Stomach smooth muscle (tissue), 2 donors: ENCODE measurements at regions not wholly inside any gene's neighbourhood (a gene's known extent, or its start where the extent isn't known, plus 50 kb on each side); places are given as distances from the start of the nearest gene placed in this dataset.

Source experiments
- H3K27ac ChIP-seq: one replicate; pipeline ENCODE4 v1.7.0; 2013; ENCODE audit warnings: mild to moderate bottlenecking, low read length, inconsistent platforms
- H3K27me3 ChIP-seq, 2 donors: one replicate each; pipeline ENCODE4 v1.7.0; 2013; ENCODE audit warnings: low read length in 2 of 2; ENCODE audit not compliant: insufficient read depth in 2 of 2, control insufficient read depth in 1 of 2
- H3K36me3 ChIP-seq, 2 donors: one replicate each; pipeline ENCODE4 v1.7.0; 2013; ENCODE audit warnings: low read length in 2 of 2; ENCODE audit not compliant: control insufficient read depth in 2 of 2, insufficient read depth in 2 of 2
- H3K4me1 ChIP-seq: one replicate; pipeline ENCODE4 v1.7.0; 2013; ENCODE audit warnings: low read length; ENCODE audit not compliant: control insufficient read depth, insufficient read depth
- H3K4me3 ChIP-seq, 2 donors: one replicate each; pipeline ENCODE4 v1.7.0; 2013; ENCODE audit warnings: low read length in 2 of 2
- H3K9ac ChIP-seq, 2 donors: one replicate each; pipeline ENCODE4 v1.7.0; 2013; ENCODE audit warnings: low read length in 2 of 2, mild to moderate bottlenecking in 1 of 2
- H3K9me3 ChIP-seq, 2 donors: one replicate each; pipeline ENCODE4 v1.7.0; 2013; ENCODE audit warnings: low read length in 2 of 2; ENCODE audit not compliant: control insufficient read depth in 2 of 2
- donor health status: healthy.
- donor health status: Pancreatic carcinoma.

GRCh38 chr7:35519971-35520809 lies 174.7 kb downstream of the HERPUD2 start:
- H3K4me1 ChIP-seq = no peaks in the 10 kb centered on the region
- H3K27ac ChIP-seq = no peak overlapping the region
- no peak overlapping the region for H3K4me3 ChIP-seq
- H3K27me3 ChIP-seq = no peaks in the 10 kb centered on the region
- no peaks in the 10 kb centered on the region for H3K9me3 ChIP-seq
- no peak overlapping the region for H3K9ac ChIP-seq
- H3K36me3 ChIP-seq = no peaks in the 10 kb centered on the region

- H3K9me3 ChIP-seq = no peaks in the 10 kb centered on the region
- no peak overlapping the region for H3K9ac ChIP-seq
- H3K27ac ChIP-seq = no peak overlapping the region
- H3K4me1 ChIP-seq = no peaks in the 10 kb centered on the region
- no peaks in the 10 kb centered on the region for H3K36me3 ChIP-seq
- no peaks in the 10 kb centered on the region for H3K27me3 ChIP-seq
- no peak overlapping the region for H3K4me3 ChIP-seq
Measured at GRCh38 chr7:35518767-35519166, 176.2 kb downstream of the HERPUD2 start.

- Histone ChIP-seq H3K9ac (no peak overlapping the region), H3K27ac (no peak overlapping the region)
Measured at GRCh38 chr7:35516498-35516897, 178.4 kb downstream of the HERPUD2 start.

GRCh38 chr7:35513828-35514227 lies 181.1 kb downstream of the HERPUD2 start:
- no peak overlapping the region for H3K27ac ChIP-seq
- no peak overlapping the region for H3K4me3 ChIP-seq
- no peaks in the 10 kb centered on the region for H3K27me3 ChIP-seq
- no peaks in the 10 kb centered on the region for H3K36me3 ChIP-seq
- no peaks in the 10 kb centered on the region for H3K9me3 ChIP-seq
- no peak overlapping the region for H3K9ac ChIP-seq
- H3K4me1 ChIP-seq = no peaks in the 10 kb centered on the region

More at GRCh38 chr7:35516498-35516897, 178.4 kb downstream of the HERPUD2 start:
- no peaks in the 10 kb centered on the region for H3K36me3 ChIP-seq
- H3K27me3 ChIP-seq = no peaks in the 10 kb centered on the region
- no peak overlapping the region for H3K4me3 ChIP-seq
- no peaks in the 10 kb centered on the region for H3K4me1 ChIP-seq
- no peaks in the 10 kb centered on the region for H3K9me3 ChIP-seq

GRCh38 chr7:35513195-35513594 lies 181.7 kb downstream of the HERPUD2 start:
- Histone ChIP-seq H3K9me3 (no peaks in the 10 kb centered on the region), H3K9ac (no peak overlapping the region), H3K27ac (no peak overlapping the region), H3K36me3 (no peaks in the 10 kb centered on the region), H3K4me3 (no peak overlapping the region), H3K4me1 (no peaks in the 10 kb centered on the region), H3K27me3 (no peaks in the 10 kb centered on the region)

GRCh38 chr7:35512716-35513115 lies 182.2 kb downstream of the HERPUD2 start:
- Histone ChIP-seq H3K9ac (no peak overlapping the region), H3K27me3 (no peaks in the 10 kb centered on the region), H3K27ac (no peak overlapping the region), H3K9me3 (no peaks in the 10 kb centered on the region), H3K4me1 (no peaks in the 10 kb centered on the region), H3K36me3 (no peaks in the 10 kb centered on the region), H3K4me3 (no peak overlapping the region)

- Histone ChIP-seq H3K27ac (no peak overlapping the region), H3K9ac (no peak overlapping the region), H3K4me3 (no peak overlapping the region), H3K9me3 (no peaks in the 10 kb centered on the region), H3K4me1 (no peaks in the 10 kb centered on the region), H3K36me3 (no peaks in the 10 kb centered on the region), H3K27me3 (no peaks in the 10 kb centered on the region)
Measured at GRCh38 chr7:35508623-35509400, 186.1 kb downstream of the HERPUD2 start.

- H3K4me3 ChIP-seq = no peak overlapping the region
- H3K9me3 ChIP-seq = no peaks in the 10 kb centered on the region
- no peaks in the 10 kb centered on the region for H3K36me3 ChIP-seq
- H3K9ac ChIP-seq = no peak overlapping the region
- no peaks in the 10 kb centered on the region for H3K4me1 ChIP-seq
- H3K27me3 ChIP-seq = no peaks in the 10 kb centered on the region
- H3K27ac ChIP-seq = no peak overlapping the region
Measured at GRCh38 chr7:35505066-35505465, 189.9 kb downstream of the HERPUD2 start.

- Histone ChIP-seq H3K9ac (no peak overlapping the region), H3K36me3 (no peaks in the 10 kb centered on the region), H3K27ac (no peak overlapping the region), H3K4me1 (no peaks in the 10 kb centered on the region), H3K4me3 (no peak overlapping the region), H3K27me3 (no peaks in the 10 kb centered on the region), H3K9me3 (no peaks in the 10 kb centered on the region)
Measured at GRCh38 chr7:35504365-35504764, 190.6 kb downstream of the HERPUD2 start.

- no peaks in the 10 kb centered on the region for H3K9me3 ChIP-seq
- H3K27me3 ChIP-seq = no peaks in the 10 kb centered on the region
- no peaks in the 10 kb centered on the region for H3K4me1 ChIP-seq
- no peaks in the 10 kb centered on the region for H3K36me3 ChIP-seq
- no peak overlapping the region for H3K27ac ChIP-seq
- H3K4me3 ChIP-seq = no peak overlapping the region
- H3K9ac ChIP-seq = no peak overlapping the region
Measured at GRCh38 chr7:35501681-35502080, 193.3 kb downstream of the HERPUD2 start.

GRCh38 chr7:35499226-35499625 lies 195.7 kb downstream of the HERPUD2 start:
- no peaks in the 10 kb centered on the region for H3K4me1 ChIP-seq
- H3K9me3 ChIP-seq = no peaks in the 10 kb centered on the region
- H3K9ac ChIP-seq = no peak overlapping the region
- H3K27ac ChIP-seq = no peak overlapping the region
- no peak overlapping the region for H3K4me3 ChIP-seq
- H3K27me3 ChIP-seq = no peaks in the 10 kb centered on the region
- H3K36me3 ChIP-seq = no peaks in the 10 kb centered on the region
